ENCODE measurements at regions not wholly inside any gene's neighbourhood (a gene's known extent, or its start where the extent isn't known, plus 50 kb on each side); places are given as distances from the start of the nearest gene placed in this dataset.

DNA sequence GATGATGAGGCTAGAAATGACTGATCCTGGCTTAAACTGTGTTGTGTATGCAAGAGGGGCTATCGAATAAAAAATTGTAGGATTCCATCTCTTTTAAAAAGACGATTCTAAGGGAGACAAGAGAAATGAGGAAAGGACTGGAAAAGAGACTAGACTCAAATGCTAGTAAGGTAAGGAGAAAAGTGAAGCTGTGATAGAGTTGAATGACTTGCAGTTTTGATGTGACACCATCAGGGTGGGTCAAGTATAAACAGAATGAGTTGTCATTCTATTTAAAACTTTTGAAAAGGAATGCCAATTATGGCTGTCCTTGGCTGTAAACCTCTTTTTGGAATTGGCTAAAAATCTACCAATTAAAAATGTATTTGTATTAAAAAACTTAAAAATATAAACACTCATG lies 184.5 kb upstream of the PHF14 start:
- Histone ChIP-seq H3K36me3 (ENCODE audit: control insufficient read depth in 4 of 4, insufficient read depth in 4 of 4, low read length in 4 of 4) (no peaks in the 10 kb centered on the region), H3K27me3 (ENCODE audit: control insufficient read depth in 3 of 3, insufficient read depth in 3 of 3, low read length in 2 of 3) (no peaks in the 10 kb centered on the region), H3K4me1 (ENCODE audit: control insufficient read depth in 5 of 5, insufficient read depth in 5 of 5, low read length in 5 of 5) (no peaks in the 10 kb centered on the region), H3K9me3 (ENCODE audit: control insufficient read depth in 4 of 4, insufficient read depth in 3 of 4, low read length in 3 of 4) (no peaks in the 10 kb centered on the region), H3K27ac (ENCODE audit: low read depth in 1 of 2, low read length in 1 of 2) (no peak overlapping the region), H3K4me3 (no peak overlapping the region), H3K9ac (ENCODE audit: insufficient read depth in 1 of 2, low read length in 2 of 2) (no peak overlapping the region)
- DNase-seq (no peak), ATAC-seq (ENCODE audit: insufficient read depth, low FRiP score) (no peak)
- 83 to 93% methylated on average over 2 of the region's 2 CpGs for WGBS, 2 donors
- TF ChIP-seq, protein P1, sequence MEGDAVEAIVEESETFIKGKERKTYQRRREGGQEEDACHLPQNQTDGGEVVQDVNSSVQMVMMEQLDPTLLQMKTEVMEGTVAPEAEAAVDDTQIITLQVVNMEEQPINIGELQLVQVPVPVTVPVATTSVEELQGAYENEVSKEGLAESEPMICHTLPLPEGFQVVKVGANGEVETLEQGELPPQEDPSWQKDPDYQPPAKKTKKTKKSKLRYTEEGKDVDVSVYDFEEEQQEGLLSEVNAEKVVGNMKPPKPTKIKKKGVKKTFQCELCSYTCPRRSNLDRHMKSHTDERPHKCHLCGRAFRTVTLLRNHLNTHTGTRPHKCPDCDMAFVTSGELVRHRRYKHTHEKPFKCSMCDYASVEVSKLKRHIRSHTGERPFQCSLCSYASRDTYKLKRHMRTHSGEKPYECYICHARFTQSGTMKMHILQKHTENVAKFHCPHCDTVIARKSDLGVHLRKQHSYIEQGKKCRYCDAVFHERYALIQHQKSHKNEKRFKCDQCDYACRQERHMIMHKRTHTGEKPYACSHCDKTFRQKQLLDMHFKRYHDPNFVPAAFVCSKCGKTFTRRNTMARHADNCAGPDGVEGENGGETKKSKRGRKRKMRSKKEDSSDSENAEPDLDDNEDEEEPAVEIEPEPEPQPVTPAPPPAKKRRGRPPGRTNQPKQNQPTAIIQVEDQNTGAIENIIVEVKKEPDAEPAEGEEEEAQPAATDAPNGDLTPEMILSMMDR (IDR thresholded peaks at IDR 0.05; ENCODE audit: control extremely low read depth, extremely low read depth) = no peak

DNA sequence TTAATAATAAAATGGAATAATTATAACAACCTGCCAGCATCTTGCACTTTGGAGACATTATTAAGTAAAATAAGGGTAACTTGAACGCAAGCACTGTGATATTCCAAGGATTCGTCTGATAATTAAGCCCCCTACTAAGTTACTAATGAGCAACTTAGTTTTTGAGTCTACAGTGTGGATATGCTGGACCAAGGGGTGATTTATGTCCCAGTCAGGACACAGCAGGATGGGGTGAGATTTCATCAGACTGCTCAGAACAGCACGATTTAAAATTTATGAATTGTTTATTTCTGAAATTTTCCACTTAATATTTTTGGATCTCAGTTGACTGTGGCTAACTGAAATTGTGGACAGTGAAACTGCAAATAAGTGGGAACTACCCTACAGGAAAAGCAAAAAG lies 182.8 kb upstream of the PHF14 start:
- Histone ChIP-seq H3K36me3 (ENCODE audit: control insufficient read depth in 4 of 4, insufficient read depth in 4 of 4, low read length in 4 of 4) (no peaks in the 10 kb centered on the region), H3K4me1 (ENCODE audit: control insufficient read depth in 5 of 5, insufficient read depth in 5 of 5, low read length in 5 of 5) (no peaks in the 10 kb centered on the region), H3K9me3 (ENCODE audit: control insufficient read depth in 4 of 4, insufficient read depth in 3 of 4, low read length in 3 of 4) (no peaks in the 10 kb centered on the region), H3K27me3 (ENCODE audit: control insufficient read depth in 3 of 3, insufficient read depth in 3 of 3, low read length in 2 of 3) (no peaks in the 10 kb centered on the region), H3K27ac (ENCODE audit: low read depth in 1 of 2, low read length in 1 of 2) (no peak overlapping the region), H3K4me3 (no peak overlapping the region), H3K9ac (ENCODE audit: insufficient read depth in 1 of 2, low read length in 2 of 2) (no peak overlapping the region)
- 70 to 90% methylated on average over 3 of the region's 3 CpGs for WGBS, 2 donors
- ATAC-seq (ENCODE audit: insufficient read depth, low FRiP score) (no peak), DNase-seq (no peak)
- TF ChIP-seq, protein P1 (IDR thresholded peaks at IDR 0.05; ENCODE audit: control extremely low read depth, extremely low read depth) = no peak

DNA sequence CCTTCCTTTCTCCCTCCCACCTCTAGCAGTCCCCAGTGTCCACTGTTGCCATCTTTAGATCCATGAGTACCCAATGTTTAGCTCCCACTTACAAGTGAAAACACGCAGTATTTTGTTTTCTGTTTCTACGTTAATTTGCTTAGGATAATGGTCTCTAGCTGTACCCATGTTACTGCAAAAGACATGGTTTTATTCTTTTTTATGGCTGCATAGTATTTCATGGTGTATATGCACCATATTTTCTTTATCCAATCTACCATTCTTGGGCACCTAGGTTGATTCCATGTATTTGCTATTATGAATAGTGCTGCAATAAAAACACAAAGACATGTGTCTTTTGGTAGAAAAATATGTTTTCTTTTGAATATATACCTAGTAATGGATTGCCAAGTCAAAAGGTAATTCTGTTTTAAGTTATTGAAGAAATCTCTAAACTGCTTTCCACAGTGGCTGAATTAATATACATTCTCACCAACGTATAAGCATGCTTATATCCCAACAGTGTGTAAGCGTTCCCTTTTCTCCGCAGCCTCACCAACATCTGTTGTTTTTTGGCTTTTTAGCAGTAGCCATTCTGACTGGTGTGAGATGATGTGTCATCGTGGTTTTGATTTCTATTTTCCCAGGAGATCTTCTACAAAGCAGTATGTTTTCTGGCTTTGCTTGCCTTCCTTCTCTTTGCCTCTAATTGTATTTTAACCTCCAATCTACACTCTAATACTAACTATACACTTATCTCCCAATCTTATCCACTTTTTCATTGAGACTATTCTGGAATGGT lies 179.5 kb upstream of the PHF14 start:
- no peaks in the 10 kb centered on the region for H3K36me3 ChIP-seq (ENCODE audit: control insufficient read depth in 4 of 4, insufficient read depth in 4 of 4, low read length in 4 of 4)
- H3K27ac ChIP-seq (ENCODE audit: low read depth in 1 of 2, low read length in 1 of 2) = no peak overlapping the region
- H3K4me1 ChIP-seq (ENCODE audit: control insufficient read depth in 5 of 5, insufficient read depth in 5 of 5, low read length in 5 of 5) = no peaks in the 10 kb centered on the region
- DNase-seq = no peak
- no peaks in the 10 kb centered on the region for H3K9me3 ChIP-seq (ENCODE audit: control insufficient read depth in 4 of 4, insufficient read depth in 3 of 4, low read length in 3 of 4)
- no peak for ATAC-seq (ENCODE audit: insufficient read depth, low FRiP score)
- no peak overlapping the region for H3K4me3 ChIP-seq
- TF ChIP-seq, protein P1 (IDR thresholded peaks at IDR 0.05; ENCODE audit: control extremely low read depth, extremely low read depth) = no peak
- H3K27me3 ChIP-seq (ENCODE audit: control insufficient read depth in 3 of 3, insufficient read depth in 3 of 3, low read length in 2 of 3) = no peaks in the 10 kb centered on the region
- WGBS, 2 donors = 60 to 84% methylated on average over 6 of the region's 6 CpGs
- H3K9ac ChIP-seq (ENCODE audit: insufficient read depth in 1 of 2, low read length in 2 of 2) = no peak overlapping the region

GRCh38 chr7:10797157-10797556 lies 176.5 kb upstream of the PHF14 start:
- no peaks in the 10 kb centered on the region for H3K36me3 ChIP-seq (ENCODE audit: control insufficient read depth in 4 of 4, insufficient read depth in 4 of 4, low read length in 4 of 4)
- no peaks in the 10 kb centered on the region for H3K27me3 ChIP-seq (ENCODE audit: control insufficient read depth in 3 of 3, insufficient read depth in 3 of 3, low read length in 2 of 3)
- TF ChIP-seq, protein P1 (IDR thresholded peaks at IDR 0.05; ENCODE audit: control extremely low read depth, extremely low read depth) = no peak
- DNase-seq = no peak
- no peaks in the 10 kb centered on the region for H3K9me3 ChIP-seq (ENCODE audit: control insufficient read depth in 4 of 4, insufficient read depth in 3 of 4, low read length in 3 of 4)
- 87 to 96% methylated on average over 1 of the region's 1 CpG for WGBS, 2 donors
- no peak for ATAC-seq (ENCODE audit: insufficient read depth, low FRiP score)
- no peak overlapping the region for H3K9ac ChIP-seq (ENCODE audit: insufficient read depth in 1 of 2, low read length in 2 of 2)
- H3K4me1 ChIP-seq (ENCODE audit: control insufficient read depth in 5 of 5, insufficient read depth in 5 of 5, low read length in 5 of 5) = no peaks in the 10 kb centered on the region
- H3K4me3 ChIP-seq = no peak overlapping the region
- H3K27ac ChIP-seq (ENCODE audit: low read depth in 1 of 2, low read length in 1 of 2) = no peak overlapping the region
